ENCODE measurements at regions not wholly inside any gene's neighbourhood (a gene's known extent, or its start where the extent isn't known, plus 50 kb on each side); places are given as distances from the start of the nearest gene placed in this dataset.

DNA sequence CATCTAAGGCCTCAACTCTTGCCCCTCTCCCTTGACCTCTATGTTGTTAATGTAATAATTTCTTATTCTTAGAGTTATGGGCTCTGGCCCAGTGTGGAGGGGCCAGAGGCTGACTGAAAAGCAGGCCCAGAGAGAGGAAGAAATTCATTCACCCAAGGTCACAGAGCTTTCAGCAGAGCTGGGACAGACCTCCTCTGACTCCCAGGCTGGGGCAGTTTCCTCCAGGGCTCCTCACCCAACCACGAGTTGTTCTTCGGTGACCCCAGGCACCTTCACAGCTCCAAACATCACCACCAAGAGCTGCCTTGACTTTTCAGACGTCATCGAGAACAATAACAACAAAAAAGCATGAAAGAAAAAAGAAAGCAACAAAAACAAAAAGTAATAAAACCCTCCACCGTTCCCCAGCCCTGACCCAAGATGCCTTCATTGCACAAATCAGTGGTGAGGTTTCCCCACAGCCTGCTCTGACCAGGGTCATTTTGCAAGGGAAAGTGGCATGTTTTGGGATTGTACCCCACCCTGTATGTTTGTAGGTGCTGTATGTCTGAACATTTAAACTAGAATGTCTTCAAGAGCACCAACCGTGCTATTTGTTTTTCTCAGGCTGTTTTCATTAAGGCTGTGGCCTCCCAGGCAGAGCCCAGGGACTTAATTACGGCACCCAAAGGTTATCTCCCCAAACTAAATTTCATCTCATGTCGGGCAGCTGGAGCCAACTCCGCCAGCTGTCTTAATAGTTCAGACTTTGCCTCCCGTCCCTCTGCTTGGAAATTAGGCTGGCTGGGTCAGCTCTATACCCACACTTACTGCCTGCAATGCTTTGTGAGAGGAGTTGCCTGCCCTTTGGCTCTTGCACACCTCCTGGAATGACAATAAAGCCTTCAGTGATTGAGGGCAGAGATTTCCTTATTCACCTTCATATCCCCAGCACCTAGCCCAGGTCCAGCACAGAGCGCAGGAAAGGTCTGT lies 173.8 kb downstream of the RPLP1 start:
- POLR2A ChIA-PET = interaction anchor here (0.5 kb wide), 1 partner anchor 676 kb away, joined by 3 read pairs; no protein-coding TSS in a partner anchor
- Histone ChIP-seq H4K20me1 (ENCODE audit: insufficient read depth, low read length) (no peaks in the 10 kb centered on the region), H3K27ac (ENCODE audit: low read depth, low read length, poor library complexity, severe bottlenecking) (no peak overlapping the region), H3K4me2 (ENCODE audit: low read length) (no peak overlapping the region), H3K9me3 (ENCODE audit: low read length) (no peaks in the 10 kb centered on the region), H3K36me3 (ENCODE audit: insufficient read depth, low read length) (no peaks in the 10 kb centered on the region), H3K9me2 (ENCODE audit: insufficient read depth, low read length) (no peaks in the 10 kb centered on the region), H3K79me2 (ENCODE audit: insufficient read depth, low read depth, low read length) (no peaks in the 10 kb centered on the region), H2AFZ (ENCODE audit: low read length) (no peak overlapping the region), H3K4me3 (ENCODE audit: low read depth, low read length, poor library complexity, severe bottlenecking) (no peak overlapping the region), H3K4me1 (ENCODE audit: insufficient read depth, low read length, poor library complexity, severe bottlenecking) (no peaks in the 10 kb centered on the region)
- TF ChIP-seq, protein P1, sequence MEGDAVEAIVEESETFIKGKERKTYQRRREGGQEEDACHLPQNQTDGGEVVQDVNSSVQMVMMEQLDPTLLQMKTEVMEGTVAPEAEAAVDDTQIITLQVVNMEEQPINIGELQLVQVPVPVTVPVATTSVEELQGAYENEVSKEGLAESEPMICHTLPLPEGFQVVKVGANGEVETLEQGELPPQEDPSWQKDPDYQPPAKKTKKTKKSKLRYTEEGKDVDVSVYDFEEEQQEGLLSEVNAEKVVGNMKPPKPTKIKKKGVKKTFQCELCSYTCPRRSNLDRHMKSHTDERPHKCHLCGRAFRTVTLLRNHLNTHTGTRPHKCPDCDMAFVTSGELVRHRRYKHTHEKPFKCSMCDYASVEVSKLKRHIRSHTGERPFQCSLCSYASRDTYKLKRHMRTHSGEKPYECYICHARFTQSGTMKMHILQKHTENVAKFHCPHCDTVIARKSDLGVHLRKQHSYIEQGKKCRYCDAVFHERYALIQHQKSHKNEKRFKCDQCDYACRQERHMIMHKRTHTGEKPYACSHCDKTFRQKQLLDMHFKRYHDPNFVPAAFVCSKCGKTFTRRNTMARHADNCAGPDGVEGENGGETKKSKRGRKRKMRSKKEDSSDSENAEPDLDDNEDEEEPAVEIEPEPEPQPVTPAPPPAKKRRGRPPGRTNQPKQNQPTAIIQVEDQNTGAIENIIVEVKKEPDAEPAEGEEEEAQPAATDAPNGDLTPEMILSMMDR (conservative IDR thresholded peaks at IDR 0.05; ENCODE audit: low read length) = no peak
- TF ChIP-seq EZH2phosphoT487 (IDR thresholded peaks at IDR 0.05; ENCODE audit: borderline replicate concordance, low read depth, low read length) = no peak
- DNase-seq (ENCODE audit: low spot score) = no peak
- BruUV-seq (replicated peaks) = no TSS peak
- intact Hi-C loops (cut with micrococcal nuclease; ENCODE audit: unreplicated experiment) = no loop called here
- CTCF ChIA-PET (ENCODE audit: unreplicated experiment) = no interaction called here

DNA sequence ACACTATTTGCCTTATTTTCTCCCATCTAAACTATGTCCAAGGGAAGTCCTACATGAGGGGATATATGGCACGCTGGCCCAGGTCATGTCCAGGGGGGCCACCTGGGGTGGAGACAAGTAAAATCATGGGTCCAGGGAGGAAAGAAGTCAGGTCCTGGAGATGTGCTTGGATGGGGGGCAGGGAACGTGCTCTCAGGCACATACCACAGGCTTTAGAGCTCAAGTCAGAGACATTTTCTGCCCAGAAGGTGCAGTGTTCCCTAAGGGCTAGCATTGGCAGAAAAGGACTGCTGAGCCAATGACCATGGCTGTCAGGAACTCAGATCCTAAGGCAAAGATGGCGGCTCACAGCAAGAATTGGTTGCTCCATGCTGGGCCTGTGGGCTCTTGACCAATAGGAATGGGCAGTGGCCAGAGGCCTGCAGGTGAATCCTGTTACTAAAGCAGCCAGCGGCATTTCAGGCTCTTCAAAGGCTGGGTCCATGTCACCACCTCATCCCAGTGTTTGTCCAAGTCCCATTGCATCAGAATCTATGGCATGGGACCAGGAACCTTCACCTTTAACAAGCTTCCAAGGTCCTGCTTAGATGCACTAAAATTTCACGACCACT lies 175.0 kb downstream of the RPLP1 start:
- Histone ChIP-seq H3K9me2 (ENCODE audit: insufficient read depth, low read length) (no peaks in the 10 kb centered on the region), H4K20me1 (ENCODE audit: insufficient read depth, low read length) (no peaks in the 10 kb centered on the region), H2AFZ (ENCODE audit: low read length) (no peak overlapping the region), H3K4me3 (ENCODE audit: low read depth, low read length, poor library complexity, severe bottlenecking) (no peak overlapping the region), H3K4me2 (ENCODE audit: low read length) (no peak overlapping the region), H3K79me2 (ENCODE audit: insufficient read depth, low read depth, low read length) (no peaks in the 10 kb centered on the region), H3K9me3 (ENCODE audit: low read length) (no peaks in the 10 kb centered on the region), H3K27ac (ENCODE audit: low read depth, low read length, poor library complexity, severe bottlenecking) (no peak overlapping the region), H3K36me3 (ENCODE audit: insufficient read depth, low read length) (no peaks in the 10 kb centered on the region), H3K4me1 (ENCODE audit: insufficient read depth, low read length, poor library complexity, severe bottlenecking) (no peaks in the 10 kb centered on the region)
- BruUV-seq (replicated peaks) = no TSS peak
- ChIA-PET CTCF (ENCODE audit: unreplicated experiment) (no interaction called here), POLR2A (no interaction called here)
- TF ChIP-seq, protein P1 (conservative IDR thresholded peaks at IDR 0.05; ENCODE audit: low read length) = no peak
- TF ChIP-seq EZH2phosphoT487 (IDR thresholded peaks at IDR 0.05; ENCODE audit: borderline replicate concordance, low read depth, low read length) = no peak
- intact Hi-C loops (cut with micrococcal nuclease; ENCODE audit: unreplicated experiment) = no loop called here
- DNase-seq (ENCODE audit: low spot score) = no peak
